ENCODE measurements at regions not wholly inside any gene's neighbourhood (a gene's known extent, or its start where the extent isn't known, plus 50 kb on each side); places are given as distances from the start of the nearest gene placed in this dataset.

- H4K8ac ChIP-seq (ENCODE audit: extremely low read depth, insufficient read depth, low read length), result no peak overlapping the region
- H2BK120ac ChIP-seq (replicated peaks; ENCODE audit: low read depth, low read length), result no peak overlapping the region
- no peaks in the 10 kb centered on the region for H3K27me3 ChIP-seq (replicated peaks in 1 of 4; ENCODE audit: control insufficient read depth in 3 of 4, extremely low read depth in 1 of 4, insufficient read depth in 3 of 4, low read length in 3 of 4)
- POLR2A ChIA-PET (ENCODE audit: partially characterized antibody), result interaction anchor here (1.7 kb wide), 1 partner anchor 19 kb away, joined by 3 read pairs; no protein-coding TSS in a partner anchor
- no peak overlapping the region for H4K5ac ChIP-seq (ENCODE audit: insufficient read length, low read depth, low read length)
- H2AFZ ChIP-seq (ENCODE audit: low read length), result no peak overlapping the region
- no peak overlapping the region for H3K4ac ChIP-seq (replicated peaks; ENCODE audit: insufficient read length, low read depth, low read length)
- no peak overlapping the region for H3K27ac ChIP-seq (ENCODE audit: low read depth, low read length)
- no peak overlapping the region for H2BK5ac ChIP-seq (ENCODE audit: low read depth, low read length)
- H3K56ac ChIP-seq (replicated peaks; ENCODE audit: insufficient read length, low read depth, low read length), result no peak overlapping the region
- no peaks in the 10 kb centered on the region for H3K36me3 ChIP-seq (ENCODE audit: control insufficient read depth in 2 of 4, insufficient read depth in 4 of 4, low read length in 3 of 4)
- no peaks in the 10 kb centered on the region; a peak in 1 of 7 replicates for H3K4me1 ChIP-seq (replicated peaks in 1 of 4; ENCODE audit: control insufficient read depth in 3 of 4, insufficient read depth in 4 of 4, low read length in 3 of 4)
- H4K20me1 ChIP-seq (replicated peaks in 1 of 2; ENCODE audit: control insufficient read depth in 1 of 2, insufficient read depth in 2 of 2, low read length in 2 of 2), result no peaks in the 10 kb centered on the region
- no peak overlapping the region for H4K91ac ChIP-seq (replicated peaks; ENCODE audit: insufficient read length, low read length)
- H3K79me2 ChIP-seq (ENCODE audit: control insufficient read depth in 1 of 2, insufficient read depth in 2 of 2, low read length in 2 of 2), result no peaks in the 10 kb centered on the region
- no peaks in the 10 kb centered on the region for H3K23me2 ChIP-seq (ENCODE audit: low read depth, low read length)
- H3K9me3 ChIP-seq (ENCODE audit: insufficient read depth in 2 of 2, low read depth in 1 of 2, low read length in 1 of 2), result no peaks in the 10 kb centered on the region
- no peak overlapping the region for H2AK5ac ChIP-seq (ENCODE audit: low read depth, low read length)
- 89% methylated on average over 5 of the region's 5 CpGs; no CpG with 5 or more reads in 1 of the 2 experiments for WGBS, 2 experiments (ENCODE audit: extremely low coverage in 1 of 2, insufficient coverage in 1 of 2, insufficient read length in 1 of 2, insufficient replicate concordance in 2 of 2, low coverage in 1 of 2, low lambda C conversion rate in 2 of 2, missing lambda C conversion rate in 1 of 2)
- no peak overlapping the region for H3K18ac ChIP-seq (ENCODE audit: extremely low read depth, low read length)
- no peak overlapping the region for H3K9ac ChIP-seq (replicated peaks in 1 of 4; ENCODE audit: extremely low read depth in 1 of 4, low read depth in 3 of 4, low read length in 3 of 4)
- CTCF ChIA-PET (ENCODE audit: partially characterized antibody), result interaction anchor here (2.2 kb wide), 1 partner anchor 23 kb away, joined by 8 read pairs; no protein-coding TSS in a partner anchor
- no peak overlapping the region for H2BK12ac ChIP-seq (ENCODE audit: low read depth, low read length)
- no peak overlapping the region for H2BK20ac ChIP-seq (ENCODE audit: low read length)
- DNase-seq (ENCODE audit: low read depth in 1 of 2, low spot score in 2 of 2) (no peak), FAIRE-seq (no peak)
- no peak overlapping the region for H3K14ac ChIP-seq (ENCODE audit: insufficient read length)
- no peak overlapping the region for H3K23ac ChIP-seq (ENCODE audit: insufficient read length)
- no peak overlapping the region for H3K4me3 ChIP-seq (ENCODE audit: extremely low read depth in 1 of 4, insufficient read depth in 2 of 4, low read depth in 3 of 4, low read length in 4 of 4)
- no peak overlapping the region for H2BK15ac ChIP-seq (ENCODE audit: low read length)
- no peaks in the 10 kb centered on the region for H3K79me1 ChIP-seq (ENCODE audit: low read depth, low read length)
- no peak overlapping the region for H3K4me2 ChIP-seq (ENCODE audit: insufficient read depth in 1 of 2, low read depth in 2 of 2, low read length in 2 of 2)
- TF ChIP-seq SP4 (IDR thresholded peaks at IDR 0.05; ENCODE audit: low read length) (no peak), CBX5 (IDR thresholded peaks at IDR 0.05; ENCODE audit: low read depth, low read length) (no peak), RAD21 (IDR thresholded peaks at IDR 0.05 in 1 of 2, conservative IDR thresholded peaks at IDR 0.05 in 1 of 2; ENCODE audit: low read depth in 2 of 2, low read length in 2 of 2) (no peak), HDAC6 (IDR thresholded peaks at IDR 0.05; ENCODE audit: low read depth, low read length) (no peak), FOSL1 (IDR thresholded peaks at IDR 0.05; ENCODE audit: insufficient read depth, low read depth, low read length) (no peak), BACH1 (IDR thresholded peaks at IDR 0.05; ENCODE audit: low read length) (no peak), JUN (IDR thresholded peaks at IDR 0.05; ENCODE audit: low read depth, low read length) (no peak), ATF2 (IDR thresholded peaks at IDR 0.05; ENCODE audit: low read length) (no peak), CHD1 (IDR thresholded peaks at IDR 0.05; ENCODE audit: low read depth, low read length) (no peak), POLR2AphosphoS5 (IDR thresholded peaks at IDR 0.05; ENCODE audit: low read depth, low read length) (no peak), CHD2 (IDR thresholded peaks at IDR 0.05; ENCODE audit: low read length) (no peak), POU5F1 (IDR thresholded peaks at IDR 0.05; ENCODE audit: low read depth, low read length) (no peak)
- TF ChIP-seq, protein P1, sequence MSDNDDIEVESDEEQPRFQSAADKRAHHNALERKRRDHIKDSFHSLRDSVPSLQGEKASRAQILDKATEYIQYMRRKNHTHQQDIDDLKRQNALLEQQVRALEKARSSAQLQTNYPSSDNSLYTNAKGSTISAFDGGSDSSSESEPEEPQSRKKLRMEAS (IDR thresholded peaks at IDR 0.05), result no peak
These were observed 102.1 kb upstream of the MLIP start for GRCh38 chr6:54009052-54009654.

All from H1 (cell line).